ENCODE measurements at regions not wholly inside any gene's neighbourhood (a gene's known extent, or its start where the extent isn't known, plus 50 kb on each side); places are given as distances from the start of the nearest gene placed in this dataset.

- TF ChIP-seq GATA3 (IDR thresholded peaks at IDR 0.05; ENCODE audit: low read depth, low read length) (no peak), GATA2 (IDR thresholded peaks at IDR 0.05; ENCODE audit: low read depth, low read length) (no peak)
Measured at GRCh38 chrX:10755439-10756334, 135.3 kb upstream of the MID1 start.

Measured in SH-SY5Y (cell line).